ENCODE measurements at regions not wholly inside any gene's neighbourhood (a gene's known extent, or its start where the extent isn't known, plus 50 kb on each side); places are given as distances from the start of the nearest gene placed in this dataset.

DNA sequence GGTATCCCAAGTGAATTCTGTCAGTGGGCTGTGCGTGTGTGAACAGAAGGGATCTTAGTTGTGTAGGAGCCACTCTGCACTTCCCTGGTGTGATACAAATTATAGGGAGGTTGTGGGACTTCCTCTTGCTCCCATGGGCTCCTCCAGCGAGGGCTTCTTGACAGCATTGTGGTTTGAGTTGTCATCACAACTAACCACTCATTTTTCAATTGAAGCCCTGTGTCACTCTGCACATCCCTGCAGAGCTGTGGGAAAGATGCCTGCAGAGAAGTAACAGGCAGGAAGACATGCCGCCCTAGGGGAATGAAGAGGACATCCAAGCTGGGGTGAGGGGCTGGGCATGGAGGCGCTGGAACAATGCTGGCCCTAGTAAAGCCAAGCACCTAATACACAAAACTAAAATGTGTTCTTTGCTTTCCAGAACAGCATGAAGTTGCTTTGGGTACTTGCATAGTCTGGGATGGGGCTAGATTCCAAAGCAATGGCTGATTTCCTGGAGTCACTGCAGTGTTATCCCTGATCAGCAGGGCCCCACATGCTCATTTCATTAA lies 692.5 kb downstream of the TOX3 start:
- H3K4me1 Mint-ChIP-seq (ENCODE audit: unreplicated experiment): peaks cover 7% of the 10 kb centered on the region
- no peaks in the 10 kb centered on the region for H3K36me3 Mint-ChIP-seq
- H3K4me3 Mint-ChIP-seq: no peak overlapping the region
- H3K27me3 Mint-ChIP-seq: peaks cover 37% of the 10 kb centered on the region
- no peak for DNase-seq (ENCODE audit: extremely low spot score, unreplicated experiment)
- H3K9me3 Mint-ChIP-seq: no peaks in the 10 kb centered on the region
- TF ChIP-seq, protein P1, sequence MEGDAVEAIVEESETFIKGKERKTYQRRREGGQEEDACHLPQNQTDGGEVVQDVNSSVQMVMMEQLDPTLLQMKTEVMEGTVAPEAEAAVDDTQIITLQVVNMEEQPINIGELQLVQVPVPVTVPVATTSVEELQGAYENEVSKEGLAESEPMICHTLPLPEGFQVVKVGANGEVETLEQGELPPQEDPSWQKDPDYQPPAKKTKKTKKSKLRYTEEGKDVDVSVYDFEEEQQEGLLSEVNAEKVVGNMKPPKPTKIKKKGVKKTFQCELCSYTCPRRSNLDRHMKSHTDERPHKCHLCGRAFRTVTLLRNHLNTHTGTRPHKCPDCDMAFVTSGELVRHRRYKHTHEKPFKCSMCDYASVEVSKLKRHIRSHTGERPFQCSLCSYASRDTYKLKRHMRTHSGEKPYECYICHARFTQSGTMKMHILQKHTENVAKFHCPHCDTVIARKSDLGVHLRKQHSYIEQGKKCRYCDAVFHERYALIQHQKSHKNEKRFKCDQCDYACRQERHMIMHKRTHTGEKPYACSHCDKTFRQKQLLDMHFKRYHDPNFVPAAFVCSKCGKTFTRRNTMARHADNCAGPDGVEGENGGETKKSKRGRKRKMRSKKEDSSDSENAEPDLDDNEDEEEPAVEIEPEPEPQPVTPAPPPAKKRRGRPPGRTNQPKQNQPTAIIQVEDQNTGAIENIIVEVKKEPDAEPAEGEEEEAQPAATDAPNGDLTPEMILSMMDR (conservative IDR thresholded peaks at IDR 0.05): no peak
- no peak overlapping the region for H3K27ac Mint-ChIP-seq

DNA sequence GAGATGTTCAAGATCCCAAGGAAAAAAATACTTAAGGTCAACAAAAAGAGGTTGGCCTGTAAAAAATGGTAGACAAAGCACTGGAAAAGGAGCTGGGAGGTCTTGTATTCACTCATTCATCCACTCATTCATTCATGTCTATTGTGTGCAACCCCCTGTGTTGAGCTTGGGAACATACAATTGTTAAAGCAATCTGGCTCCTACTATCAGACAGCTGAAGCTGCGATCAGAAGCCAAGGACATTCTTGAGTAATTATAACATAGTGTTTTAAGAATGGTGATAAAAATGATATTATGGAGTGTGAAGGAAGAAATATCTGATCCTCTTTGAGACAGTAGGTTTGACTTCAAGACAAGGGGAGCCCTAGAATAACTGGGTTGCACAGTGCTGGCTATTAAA lies 693.4 kb downstream of the TOX3 start:
- H3K4me1 Mint-ChIP-seq (ENCODE audit: unreplicated experiment): peaks cover 9% of the 10 kb centered on the region
- H3K27me3 Mint-ChIP-seq: peaks cover 31% of the 10 kb centered on the region
- no peak for DNase-seq (ENCODE audit: extremely low spot score, unreplicated experiment)
- H3K36me3 Mint-ChIP-seq: no peaks in the 10 kb centered on the region
- H3K27ac Mint-ChIP-seq: no peak overlapping the region
- no peaks in the 10 kb centered on the region for H3K9me3 Mint-ChIP-seq
- H3K4me3 Mint-ChIP-seq: no peak overlapping the region
- TF ChIP-seq, protein P1 (conservative IDR thresholded peaks at IDR 0.05): no peak

DNA sequence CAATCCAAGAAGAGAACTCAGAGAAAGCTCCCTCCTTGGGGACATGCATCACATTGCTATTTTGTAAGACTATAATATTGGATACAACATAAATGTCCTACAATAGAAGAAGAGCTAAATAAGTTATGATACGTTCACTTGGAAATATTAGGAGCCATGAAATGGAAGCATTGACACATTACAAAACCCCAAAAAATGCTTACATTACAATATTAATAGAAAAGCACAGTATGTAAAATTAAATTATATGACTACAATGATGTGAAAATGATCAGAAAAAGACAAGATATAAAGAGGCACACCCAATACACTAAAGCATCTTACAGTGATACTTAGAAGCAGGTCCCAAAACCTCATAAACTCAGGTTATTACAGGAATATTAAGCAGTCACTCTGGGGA lies 694.1 kb downstream of the TOX3 start:
- H3K27me3 Mint-ChIP-seq: peaks cover 26% of the 10 kb centered on the region
- H3K36me3 Mint-ChIP-seq: no peaks in the 10 kb centered on the region
- DNase-seq (ENCODE audit: extremely low spot score, unreplicated experiment): no peak
- H3K4me3 Mint-ChIP-seq: no peak overlapping the region
- H3K9me3 Mint-ChIP-seq: no peaks in the 10 kb centered on the region
- H3K27ac Mint-ChIP-seq: no peak overlapping the region
- TF ChIP-seq, protein P1 (conservative IDR thresholded peaks at IDR 0.05): no peak
- peaks cover 9% of the 10 kb centered on the region for H3K4me1 Mint-ChIP-seq (ENCODE audit: unreplicated experiment)

- TF ChIP-seq, protein P1 (conservative IDR thresholded peaks at IDR 0.05): no peak
- Mint-ChIP-seq H3K4me1 (ENCODE audit: unreplicated experiment) (peaks cover 9% of the 10 kb centered on the region), H3K9me3 (no peaks in the 10 kb centered on the region)
Measured at GRCh38 chr16:51851111-51851510, 695.8 kb downstream of the TOX3 start.

GRCh38 chr16:51849715-51850114 lies 697.2 kb downstream of the TOX3 start:
- no peak overlapping the region for H3K27ac Mint-ChIP-seq
- H3K4me1 Mint-ChIP-seq (ENCODE audit: unreplicated experiment): peaks cover 17% of the 10 kb centered on the region
- H3K27me3 Mint-ChIP-seq: peaks cover 15% of the 10 kb centered on the region

More at GRCh38 chr16:51851111-51851510, 695.8 kb downstream of the TOX3 start:
- no peaks in the 10 kb centered on the region for H3K36me3 Mint-ChIP-seq
- H3K27me3 Mint-ChIP-seq: peaks cover 18% of the 10 kb centered on the region
- H3K4me3 Mint-ChIP-seq: no peak overlapping the region
- H3K27ac Mint-ChIP-seq: no peak overlapping the region
- DNase-seq (ENCODE audit: extremely low spot score, unreplicated experiment): no peak

More at GRCh38 chr16:51849715-51850114, 697.2 kb downstream of the TOX3 start:
- no peak for DNase-seq (ENCODE audit: extremely low spot score, unreplicated experiment)
- TF ChIP-seq, protein P1 (conservative IDR thresholded peaks at IDR 0.05): no peak
- Mint-ChIP-seq H3K36me3 (no peaks in the 10 kb centered on the region), H3K4me3 (no peak overlapping the region), H3K9me3 (no peaks in the 10 kb centered on the region)
